ENCODE measurements at regions not wholly inside any gene's neighbourhood (a gene's known extent, or its start where the extent isn't known, plus 50 kb on each side); places are given as distances from the start of the nearest gene placed in this dataset.

DNA sequence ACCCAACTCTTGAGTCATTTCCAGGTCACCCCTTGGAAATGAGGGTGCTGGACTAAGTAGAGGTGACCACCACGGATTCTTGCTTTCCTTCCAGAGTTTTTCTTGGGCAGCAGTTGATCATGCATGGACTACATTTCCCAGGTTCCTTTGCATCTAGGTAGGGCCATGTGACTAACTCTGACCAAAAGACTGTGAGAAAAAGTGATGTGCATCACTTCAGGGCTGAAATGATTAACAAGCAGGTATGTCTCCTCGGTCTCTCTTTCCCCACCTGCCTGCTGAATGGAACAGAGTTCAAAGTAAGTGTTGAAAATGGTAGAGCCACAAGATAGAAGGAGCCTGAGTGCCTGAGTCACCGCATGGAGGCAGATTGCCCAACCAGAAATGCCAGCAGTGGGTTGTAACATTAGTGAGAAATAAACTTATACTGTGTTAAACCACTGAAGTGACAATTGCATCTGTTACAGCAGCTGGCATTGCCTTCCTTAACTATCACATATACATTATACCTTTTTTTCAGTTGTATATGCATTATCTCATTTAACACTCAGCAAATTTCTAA, 113.5 kb downstream of the MN1 start:
- no peak for DNase-seq (ENCODE audit: low read depth)

GRCh38 chr22:27689664-27690063, 111.9 kb downstream of the MN1 start:
- DNase-seq (ENCODE audit: low read depth): no peak

DNA sequence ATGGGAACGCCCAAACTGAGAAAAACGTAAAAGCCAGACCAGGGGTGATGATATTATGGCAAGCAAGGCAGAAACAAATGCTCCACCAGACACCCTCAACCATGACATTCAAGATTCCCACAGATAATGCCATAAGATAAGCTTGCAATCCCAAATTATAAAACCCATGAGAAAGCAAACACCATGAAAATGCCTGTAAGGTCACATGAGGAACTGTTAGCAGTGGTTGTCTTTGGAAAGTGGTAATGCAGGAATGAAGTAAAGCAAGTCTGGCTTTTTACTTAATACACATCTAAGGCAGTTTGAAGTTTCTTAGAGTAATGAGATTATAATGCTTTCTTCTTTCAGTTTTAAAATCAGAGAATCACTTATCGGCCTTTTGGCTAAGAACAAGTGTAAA, 111.0 kb downstream of the MN1 start:
- no peak for DNase-seq (ENCODE audit: low read depth)

DNA sequence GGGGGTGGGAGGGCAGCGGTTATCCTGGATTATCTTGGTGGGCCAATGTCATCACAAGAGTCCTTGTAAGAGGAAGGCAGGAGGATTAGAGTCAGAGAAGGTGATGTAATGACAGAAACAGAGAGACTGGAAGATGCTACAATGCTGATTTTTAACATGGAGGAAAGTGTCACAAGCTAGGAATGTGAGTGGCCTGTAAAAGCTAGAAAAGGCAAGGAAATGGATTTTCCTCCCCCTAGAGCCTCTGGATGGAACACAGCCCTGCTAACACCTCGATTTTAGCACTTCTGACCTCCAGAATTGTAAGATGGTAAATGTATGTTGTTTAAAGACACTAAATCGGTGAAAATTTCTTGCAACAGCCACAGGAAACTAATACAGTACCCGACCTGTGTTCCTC, 109.3 kb downstream of the MN1 start:
- DNase-seq (ENCODE audit: low read depth): no peak

DNA sequence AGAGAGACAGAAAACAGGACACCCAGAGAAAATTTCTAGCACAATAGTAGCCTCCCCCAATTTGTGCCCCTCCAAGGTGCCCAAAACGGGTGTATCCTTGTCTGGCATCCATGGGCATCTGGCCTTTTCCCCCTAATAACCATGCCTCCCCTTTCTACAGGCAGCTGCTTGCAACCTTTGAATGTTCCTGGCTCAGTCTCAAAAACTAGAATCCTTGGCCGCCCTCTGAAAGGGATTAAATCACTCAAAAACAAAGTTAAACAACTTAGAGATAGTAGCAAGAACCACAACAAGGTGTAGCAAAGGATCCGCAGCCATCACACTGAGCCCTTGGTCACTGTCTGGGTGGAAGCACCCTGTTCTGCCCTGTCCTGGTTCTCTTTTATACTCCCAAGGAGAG, 105.6 kb downstream of the MN1 start:
- no peak for DNase-seq (ENCODE audit: low read depth)

DNA sequence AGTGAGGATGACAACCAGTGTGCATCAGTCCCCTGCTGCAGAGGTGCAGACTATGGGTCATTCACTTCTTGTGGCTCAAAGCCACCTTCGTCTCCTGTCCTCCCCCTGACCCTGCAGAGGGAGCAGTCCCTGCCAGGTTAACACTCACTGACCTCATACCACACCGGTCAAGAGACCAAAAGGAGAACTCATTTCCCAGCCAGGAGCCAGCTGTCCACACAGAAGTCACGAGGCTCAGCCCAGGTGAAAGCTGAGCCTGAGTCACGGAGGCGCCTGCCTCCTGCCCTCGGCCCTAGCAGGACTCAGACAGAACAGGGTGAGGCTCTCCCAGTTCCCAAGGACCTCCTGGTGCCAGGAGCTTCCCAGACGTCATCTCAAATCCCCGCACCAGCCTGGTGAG, 103.7 kb downstream of the MN1 start:
- no peak for DNase-seq (ENCODE audit: low read depth)

Measured in activated T-cell treated with anti-CD3 and anti-CD28 coated beads for 1 hour (primary cell).